ENCODE measurements at regions not wholly inside any gene's neighbourhood (a gene's known extent, or its start where the extent isn't known, plus 50 kb on each side); places are given as distances from the start of the nearest gene placed in this dataset.
"Not testable (repeated sequence)": the region's sequence is repeated elsewhere in the genome, so short reads cannot be mapped to it uniquely, and the experiment has no call there.

DNA sequence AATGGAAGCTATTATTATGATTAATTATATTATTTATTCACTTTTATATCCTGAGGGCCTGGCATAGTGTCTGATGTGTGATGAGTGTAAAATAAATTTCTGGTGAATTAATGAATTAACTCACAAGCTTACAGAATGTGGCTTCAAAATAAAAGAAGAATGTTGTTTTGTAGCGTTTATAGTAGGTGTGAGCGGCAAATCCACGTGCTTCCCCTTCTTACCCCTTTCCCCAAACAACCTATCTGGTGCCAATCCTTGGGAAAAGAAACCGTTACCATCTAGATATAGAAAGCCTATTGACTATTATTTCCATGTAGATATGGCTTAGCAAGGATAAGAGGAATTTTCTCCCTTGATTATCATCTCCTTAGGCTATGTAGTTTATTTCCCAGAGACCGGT, 144.6 kb upstream of the CITED2 start:
- no peak overlapping the region for H3K4me3 Mint-ChIP-seq

GRCh38 chr6:139518556-139519091, 144.2 kb upstream of the CITED2 start:
- Mint-ChIP-seq H3K9me3 (peaks cover 0 to 3% (median 0%) of the 10 kb centered on the region in 7 donors), H3K36me3 (no peaks in the 10 kb centered on the region)
- no peak for ATAC-seq (ENCODE audit: low read depth in 2 of 2)

More for the DNA sequence above, 144.6 kb upstream of the CITED2 start:
- no peak overlapping the region for H3K27ac Mint-ChIP-seq
- Histone ChIP-seq H3K36me3 (ENCODE audit: control insufficient read depth, insufficient read depth, low read length) (no peaks in the 10 kb centered on the region), H3K4me3 (ENCODE audit: low read depth, low read length) (no peak overlapping the region), H3K4me1 (ENCODE audit: control insufficient read depth, insufficient read depth, low read length, poor library complexity, severe bottlenecking) (no peaks in the 10 kb centered on the region), H3K9me3 (ENCODE audit: control insufficient read depth in 2 of 2, low read length in 2 of 2) (no peaks in the 10 kb centered on the region), H3K27me3 (ENCODE audit: control insufficient read depth, insufficient read depth, low read length) (peaks cover 4% of the 10 kb centered on the region), H3K27ac (ENCODE audit: insufficient read depth, low read length, poor library complexity, severe bottlenecking) (no peak overlapping the region)
- H3K27me3 Mint-ChIP-seq: peaks cover 11% of the 10 kb centered on the region
- peaks cover 0 to 3% (median 0%) of the 10 kb centered on the region in 4 donors for H3K4me1 Mint-ChIP-seq
- ATAC-seq (ENCODE audit: low read depth in 2 of 2) (no peak), DNase-seq (no peak)
- H3K9me3 Mint-ChIP-seq: peaks cover 0 to 3% (median 0%) of the 10 kb centered on the region in 7 donors
- no peaks in the 10 kb centered on the region for H3K36me3 Mint-ChIP-seq

DNA sequence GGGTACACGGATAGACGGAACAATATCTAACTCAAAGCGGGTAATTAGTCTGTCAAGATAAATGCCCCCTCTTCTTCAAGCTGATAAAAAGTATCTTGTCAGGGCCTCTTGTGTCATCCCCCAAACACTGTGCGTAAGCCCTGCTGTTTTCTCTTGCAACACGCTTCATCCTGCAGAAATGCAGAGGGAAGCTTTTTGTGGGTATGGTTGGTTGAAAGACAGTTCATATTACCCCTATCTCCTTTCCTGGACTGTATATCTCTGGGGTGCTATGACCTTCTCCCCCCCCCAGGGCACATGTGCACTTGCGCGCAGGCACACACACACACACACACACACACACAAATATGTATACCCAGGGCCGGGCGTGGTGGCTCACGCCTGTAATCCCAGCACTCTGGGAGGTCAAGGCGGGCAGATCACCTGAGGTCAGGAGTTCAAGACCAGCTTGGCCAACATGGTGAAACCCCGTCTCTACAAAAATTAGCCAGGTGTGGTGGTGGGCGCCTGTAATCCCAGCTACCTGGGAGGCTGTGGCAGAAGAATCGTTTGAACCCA, 143.6 kb upstream of the CITED2 start:
- H3K27ac Mint-ChIP-seq; H3K4me3 Mint-ChIP-seq; H3K27ac ChIP-seq (ENCODE audit: insufficient read depth, low read length, poor library complexity, severe bottlenecking); H3K27me3 ChIP-seq (ENCODE audit: control insufficient read depth, insufficient read depth, low read length); DNase-seq; H3K9me3 Mint-ChIP-seq; H3K9me3 ChIP-seq (ENCODE audit: control insufficient read depth in 2 of 2, low read length in 2 of 2); H3K36me3 ChIP-seq (ENCODE audit: control insufficient read depth, insufficient read depth, low read length); H3K4me1 Mint-ChIP-seq; H3K36me3 Mint-ChIP-seq; H3K4me1 ChIP-seq (ENCODE audit: control insufficient read depth, insufficient read depth, low read length, poor library complexity, severe bottlenecking); ATAC-seq (ENCODE audit: low read depth in 2 of 2); H3K4me3 ChIP-seq (ENCODE audit: low read depth, low read length): not testable (repeated sequence)
- H3K27me3 Mint-ChIP-seq: peaks cover 11% of the 10 kb centered on the region

More at GRCh38 chr6:139518556-139519091, 144.2 kb upstream of the CITED2 start:
- Histone ChIP-seq H3K9me3 (ENCODE audit: control insufficient read depth in 2 of 2, low read length in 2 of 2) (no peaks in the 10 kb centered on the region), H3K4me1 (ENCODE audit: control insufficient read depth, insufficient read depth, low read length, poor library complexity, severe bottlenecking) (no peaks in the 10 kb centered on the region), H3K36me3 (ENCODE audit: control insufficient read depth, insufficient read depth, low read length) (no peaks in the 10 kb centered on the region), H3K4me3 (ENCODE audit: low read depth, low read length) (no peak overlapping the region), H3K27me3 (ENCODE audit: control insufficient read depth, insufficient read depth, low read length) (peaks cover 4% of the 10 kb centered on the region), H3K27ac (ENCODE audit: insufficient read depth, low read length, poor library complexity, severe bottlenecking) (no peak overlapping the region)
- Mint-ChIP-seq H3K4me1 (peaks cover 0 to 3% (median 0%) of the 10 kb centered on the region in 4 donors), H3K27me3 (peaks cover 11% of the 10 kb centered on the region), H3K4me3 (no peak overlapping the region), H3K27ac (no peak overlapping the region)
- DNase-seq: no peak

GRCh38 chr6:139515511-139515910, 141.1 kb upstream of the CITED2 start:
- Mint-ChIP-seq H3K36me3 (no peaks in the 10 kb centered on the region), H3K27ac (no peak overlapping the region), H3K4me3 (no peak overlapping the region), H3K4me1 (peaks cover 0 to 3% (median 0%) of the 10 kb centered on the region in 4 donors), H3K27me3 (peaks cover 18% of the 10 kb centered on the region), H3K9me3 (peaks cover 0 to 3% (median 0%) of the 10 kb centered on the region in 7 donors)
- Histone ChIP-seq H3K4me1 (ENCODE audit: control insufficient read depth, insufficient read depth, low read length, poor library complexity, severe bottlenecking) (no peaks in the 10 kb centered on the region), H3K27ac (ENCODE audit: insufficient read depth, low read length, poor library complexity, severe bottlenecking) (no peak overlapping the region), H3K27me3 (ENCODE audit: control insufficient read depth, insufficient read depth, low read length) (no peaks in the 10 kb centered on the region), H3K9me3 (ENCODE audit: control insufficient read depth in 2 of 2, low read length in 2 of 2) (no peaks in the 10 kb centered on the region), H3K36me3 (ENCODE audit: control insufficient read depth, insufficient read depth, low read length) (no peaks in the 10 kb centered on the region), H3K4me3 (ENCODE audit: low read depth, low read length) (no peak overlapping the region)
- no peak for ATAC-seq (ENCODE audit: low read depth in 2 of 2)
- DNase-seq: no peak

- Histone ChIP-seq H3K4me3 (ENCODE audit: low read depth, low read length) (no peak overlapping the region), H3K4me1 (ENCODE audit: control insufficient read depth, insufficient read depth, low read length, poor library complexity, severe bottlenecking) (no peaks in the 10 kb centered on the region), H3K27ac (ENCODE audit: insufficient read depth, low read length, poor library complexity, severe bottlenecking) (no peak overlapping the region), H3K27me3 (ENCODE audit: control insufficient read depth, insufficient read depth, low read length) (no peaks in the 10 kb centered on the region), H3K36me3 (ENCODE audit: control insufficient read depth, insufficient read depth, low read length) (no peaks in the 10 kb centered on the region), H3K9me3 (ENCODE audit: control insufficient read depth in 2 of 2, low read length in 2 of 2) (no peaks in the 10 kb centered on the region)
- DNase-seq: no peak
- Mint-ChIP-seq H3K27ac (no peak overlapping the region), H3K27me3 (peaks cover 21% of the 10 kb centered on the region), H3K4me1 (peaks cover 0 to 3% (median 0%) of the 10 kb centered on the region in 4 donors), H3K36me3 (no peaks in the 10 kb centered on the region), H3K4me3 (no peak overlapping the region), H3K9me3 (peaks cover 0 to 3% (median 0%) of the 10 kb centered on the region in 7 donors)
- ATAC-seq (ENCODE audit: low read depth in 2 of 2): no peak
These were observed 140.4 kb upstream of the CITED2 start for GRCh38 chr6:139514819-139515218.

DNA sequence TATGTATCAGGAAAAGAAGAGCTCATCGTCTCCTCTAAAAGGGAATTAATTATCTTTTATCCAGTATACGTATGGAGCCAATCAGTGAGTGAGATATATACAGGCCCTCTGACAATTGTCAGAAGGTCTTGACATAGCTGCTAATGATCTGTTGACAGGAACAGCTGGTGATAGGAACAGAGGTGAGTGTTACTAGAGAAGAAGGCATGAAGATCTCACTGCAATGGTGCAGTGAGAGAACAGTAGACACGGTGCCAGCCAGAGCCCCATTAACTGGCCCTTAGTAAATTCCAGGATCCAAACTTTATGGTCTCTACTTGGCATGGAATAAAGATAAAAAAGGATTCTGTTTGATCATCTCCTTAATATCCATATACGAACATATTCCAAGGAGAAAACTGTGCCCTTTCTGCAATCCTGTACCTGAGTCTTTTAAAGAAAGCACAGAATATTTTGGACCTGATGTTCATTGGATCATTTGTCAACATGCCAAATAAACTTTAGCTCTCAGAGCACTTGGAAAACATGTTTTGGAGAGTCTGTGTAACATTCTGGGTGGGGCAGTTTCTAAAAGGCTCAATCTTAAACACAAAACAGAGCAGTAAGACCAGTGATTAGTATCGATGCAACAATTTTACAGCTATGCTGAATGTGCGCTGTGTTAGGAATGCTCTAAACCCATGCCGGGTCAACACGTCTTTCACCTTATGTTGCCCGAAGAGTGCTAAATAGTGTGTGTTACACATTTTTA, 135.8 kb upstream of the CITED2 start:
- H3K9me3 Mint-ChIP-seq: peaks cover 0 to 2% (median 0%) of the 10 kb centered on the region in 7 donors

DNA sequence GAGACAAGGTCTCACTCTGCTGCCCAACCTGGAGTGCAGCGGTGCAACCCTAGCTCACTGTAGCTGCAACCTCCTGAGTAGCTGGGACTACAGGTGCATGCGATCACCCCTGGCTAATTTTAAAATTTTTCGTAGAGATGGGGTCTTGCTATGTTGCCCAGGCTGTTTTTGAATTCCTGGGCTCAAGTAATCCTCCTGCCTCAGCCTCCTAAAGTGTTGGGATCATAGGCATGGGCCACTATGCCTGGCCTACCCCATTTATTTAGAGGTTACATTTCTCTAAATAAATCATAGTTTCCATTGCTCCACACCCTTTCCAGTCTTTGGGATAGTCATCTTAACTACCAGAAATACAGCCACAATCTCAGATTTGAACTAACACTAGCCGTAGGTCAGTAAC, 134.7 kb upstream of the CITED2 start:
- H3K36me3 ChIP-seq (ENCODE audit: control insufficient read depth, insufficient read depth, low read length): no peaks in the 10 kb centered on the region
- H3K4me3 ChIP-seq (ENCODE audit: low read depth, low read length): no peak overlapping the region
- peaks cover 39% of the 10 kb centered on the region for H3K27me3 Mint-ChIP-seq
- ATAC-seq (ENCODE audit: low read depth in 2 of 2) (no peak), DNase-seq (no peak)
- no peaks in the 10 kb centered on the region for H3K4me1 ChIP-seq (ENCODE audit: control insufficient read depth, insufficient read depth, low read length, poor library complexity, severe bottlenecking)
- no peaks in the 10 kb centered on the region for H3K9me3 Mint-ChIP-seq
- H3K27me3 ChIP-seq (ENCODE audit: control insufficient read depth, insufficient read depth, low read length): no peaks in the 10 kb centered on the region
- H3K4me3 Mint-ChIP-seq: no peak overlapping the region
- H3K9me3 ChIP-seq (ENCODE audit: control insufficient read depth in 2 of 2, low read length in 2 of 2): no peaks in the 10 kb centered on the region
- H3K27ac Mint-ChIP-seq: no peak overlapping the region
- H3K27ac ChIP-seq (ENCODE audit: insufficient read depth, low read length, poor library complexity, severe bottlenecking): no peak overlapping the region
- no peaks in the 10 kb centered on the region for H3K36me3 Mint-ChIP-seq
- H3K4me1 Mint-ChIP-seq: no peaks in the 10 kb centered on the region

More for the DNA sequence above, 135.8 kb upstream of the CITED2 start:
- ATAC-seq (ENCODE audit: low read depth in 2 of 2): no peak
- Mint-ChIP-seq H3K4me3 (no peak overlapping the region), H3K4me1 (peaks cover 0 to under 1% (median 0%) of the 10 kb centered on the region in 4 donors), H3K27ac (no peak overlapping the region), H3K36me3 (no peaks in the 10 kb centered on the region), H3K27me3 (peaks cover 43% of the 10 kb centered on the region)
- Histone ChIP-seq H3K9me3 (ENCODE audit: control insufficient read depth in 2 of 2, low read length in 2 of 2) (no peaks in the 10 kb centered on the region), H3K27me3 (ENCODE audit: control insufficient read depth, insufficient read depth, low read length) (no peaks in the 10 kb centered on the region), H3K4me3 (ENCODE audit: low read depth, low read length) (no peak overlapping the region), H3K36me3 (ENCODE audit: control insufficient read depth, insufficient read depth, low read length) (no peaks in the 10 kb centered on the region), H3K4me1 (ENCODE audit: control insufficient read depth, insufficient read depth, low read length, poor library complexity, severe bottlenecking) (no peaks in the 10 kb centered on the region), H3K27ac (ENCODE audit: insufficient read depth, low read length, poor library complexity, severe bottlenecking) (no peak overlapping the region)
- DNase-seq: no peak

Measured in CD4-positive, CD25-positive, alpha-beta regulatory T cell (primary cell).